ENCODE measurements at regions not wholly inside any gene's neighbourhood (a gene's known extent, or its start where the extent isn't known, plus 50 kb on each side); places are given as distances from the start of the nearest gene placed in this dataset.

DNA sequence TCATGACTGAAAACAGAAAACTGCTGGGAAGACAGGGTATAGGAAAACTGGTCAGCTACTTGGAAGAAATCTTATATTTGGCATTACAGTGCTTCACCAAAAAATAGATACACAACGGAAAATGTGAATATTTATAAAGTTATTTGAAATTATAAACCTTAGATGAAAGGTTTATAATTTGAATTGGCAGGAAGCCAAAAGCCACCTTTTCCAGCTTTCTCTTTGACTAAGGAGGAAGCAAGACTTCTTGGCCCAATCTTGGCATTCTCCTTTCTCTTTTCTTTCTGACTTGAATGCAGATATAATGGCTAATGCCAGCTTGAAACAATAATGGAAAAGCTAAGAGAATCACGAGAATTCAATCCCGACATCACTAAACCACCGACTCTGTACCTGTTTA, 196.5 kb upstream of the PIK3C3 start:
- Histone ChIP-seq H3K79me2 (ENCODE audit: control insufficient read depth in 1 of 2, insufficient read depth in 2 of 2, low read length in 2 of 2) (no peaks in the 10 kb centered on the region), H2BK20ac (ENCODE audit: low read length) (no peak overlapping the region), H3K23ac (ENCODE audit: insufficient read length) (no peak overlapping the region), H3K4me3 (ENCODE audit: extremely low read depth in 1 of 4, insufficient read depth in 2 of 4, low read depth in 3 of 4, low read length in 4 of 4) (no peak overlapping the region), H3K4me1 (replicated peaks in 1 of 4; ENCODE audit: control insufficient read depth in 3 of 4, insufficient read depth in 4 of 4, low read length in 3 of 4) (peaks cover 0 to 4% (median 0%) of the 10 kb centered on the region in 4 experiments; a peak in 1 of 7 replicates), H3K36me3 (ENCODE audit: control insufficient read depth in 2 of 4, insufficient read depth in 4 of 4, low read length in 3 of 4) (no peaks in the 10 kb centered on the region), H3K14ac (ENCODE audit: insufficient read length) (no peak overlapping the region), H3K9me3 (ENCODE audit: insufficient read depth in 2 of 2, low read depth in 1 of 2, low read length in 1 of 2) (no peaks in the 10 kb centered on the region), H4K5ac (ENCODE audit: insufficient read length, low read depth, low read length) (no peak overlapping the region), H4K91ac (replicated peaks; ENCODE audit: insufficient read length, low read length) (no peak overlapping the region), H2BK15ac (ENCODE audit: low read length) (no peak overlapping the region), H3K4me2 (ENCODE audit: insufficient read depth in 1 of 2, low read depth in 2 of 2, low read length in 2 of 2) (no peak overlapping the region), H2BK5ac (ENCODE audit: low read depth, low read length) (no peak overlapping the region), H2BK120ac (replicated peaks; ENCODE audit: low read depth, low read length) (no peak overlapping the region), H3K23me2 (ENCODE audit: low read depth, low read length) (no peaks in the 10 kb centered on the region), H3K27me3 (replicated peaks in 1 of 4; ENCODE audit: control insufficient read depth in 3 of 4, extremely low read depth in 1 of 4, insufficient read depth in 3 of 4, low read length in 3 of 4) (no peaks in the 10 kb centered on the region), H3K79me1 (ENCODE audit: low read depth, low read length) (no peaks in the 10 kb centered on the region), H2BK12ac (ENCODE audit: low read depth, low read length) (no peak overlapping the region), H2AFZ (ENCODE audit: low read length) (no peak overlapping the region), H2AK5ac (ENCODE audit: low read depth, low read length) (no peak overlapping the region), H3K27ac (ENCODE audit: low read depth, low read length) (no peak overlapping the region), H4K8ac (ENCODE audit: extremely low read depth, insufficient read depth, low read length) (no peak overlapping the region), H3K18ac (ENCODE audit: extremely low read depth, low read length) (no peak overlapping the region), H3K9ac (replicated peaks in 1 of 4; ENCODE audit: extremely low read depth in 1 of 4, low read depth in 3 of 4, low read length in 3 of 4) (no peak overlapping the region), H3K4ac (replicated peaks; ENCODE audit: insufficient read length, low read depth, low read length) (no peak overlapping the region), H3K56ac (replicated peaks; ENCODE audit: insufficient read length, low read depth, low read length) (no peak overlapping the region), H4K20me1 (replicated peaks in 1 of 2; ENCODE audit: control insufficient read depth in 1 of 2, insufficient read depth in 2 of 2, low read length in 2 of 2) (no peaks in the 10 kb centered on the region)
- TF ChIP-seq SRF (IDR thresholded peaks at IDR 0.05; ENCODE audit: low read depth, low read length), result no peak
- no peak for TF ChIP-seq KDM1A (IDR thresholded peaks at IDR 0.05; ENCODE audit: borderline replicate concordance, low read length)
- TF ChIP-seq RAD21 (IDR thresholded peaks at IDR 0.05 in 1 of 2, conservative IDR thresholded peaks at IDR 0.05 in 1 of 2; ENCODE audit: low read depth in 2 of 2, low read length in 2 of 2), result no peak
- ChIA-PET POLR2A (ENCODE audit: partially characterized antibody) (no interaction called here), CTCF (ENCODE audit: partially characterized antibody) (interaction anchor here (1.3 to 1.4 kb wide), 4 partner anchors 8 to 14 kb away, joined by 3 to 7 read pairs (median 4); no protein-coding TSS in a partner anchor)
- WGBS, 2 experiments (ENCODE audit: extremely low coverage in 1 of 2, insufficient coverage in 1 of 2, insufficient read length in 1 of 2, insufficient replicate concordance in 2 of 2, low coverage in 1 of 2, low lambda C conversion rate in 2 of 2, missing lambda C conversion rate in 1 of 2), result 88% methylated on average over 4 of the region's 4 CpGs; no CpG with 5 or more reads in 1 of the 2 experiments
- DNase-seq (ENCODE audit: low read depth in 1 of 2, low spot score in 2 of 2) (no peak), FAIRE-seq (no peak)

All from H1 (cell line).